ENCODE measurements at regions not wholly inside any gene's neighbourhood (a gene's known extent, or its start where the extent isn't known, plus 50 kb on each side); places are given as distances from the start of the nearest gene placed in this dataset.

DNA sequence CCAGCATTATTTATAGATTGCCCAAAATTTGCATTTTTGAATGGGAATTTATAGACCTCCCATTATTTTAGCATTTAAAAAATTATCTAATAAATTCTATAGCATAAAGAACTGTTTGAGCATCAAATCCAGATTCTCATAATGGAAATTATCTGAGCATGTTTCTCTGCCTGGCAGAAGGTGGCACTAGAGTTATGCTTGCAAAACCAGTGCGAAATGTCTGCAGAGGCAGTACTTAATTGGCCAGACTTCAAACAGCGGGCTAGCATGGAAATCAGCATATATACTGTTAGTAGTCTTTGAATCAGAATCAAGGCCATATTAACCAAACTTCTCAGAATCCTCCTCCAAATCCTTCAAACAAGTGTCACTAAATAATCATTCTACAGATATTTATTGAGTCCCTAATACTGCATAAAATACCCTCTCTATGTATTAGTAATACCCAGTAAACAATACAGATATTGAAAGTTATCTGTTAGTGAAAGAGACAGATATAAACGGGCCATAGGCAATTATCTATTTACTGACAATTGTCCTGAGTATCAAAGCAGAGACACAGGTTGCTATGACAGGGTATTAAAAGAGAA is 78.7 kb upstream of the DCLK2 start (continued):
- no peak for TF ChIP-seq KLF5 (IDR thresholded peaks at IDR 0.05; ENCODE audit: partially characterized antibody)
- no peak for TF ChIP-seq ZNF687 (IDR thresholded peaks at IDR 0.05)
- TF ChIP-seq SMC3 (IDR thresholded peaks at IDR 0.05; ENCODE audit: borderline replicate concordance, low read length), result peak; percentile 39; the same call in 1 of the 2 replicates
- TF ChIP-seq, protein P1, sequence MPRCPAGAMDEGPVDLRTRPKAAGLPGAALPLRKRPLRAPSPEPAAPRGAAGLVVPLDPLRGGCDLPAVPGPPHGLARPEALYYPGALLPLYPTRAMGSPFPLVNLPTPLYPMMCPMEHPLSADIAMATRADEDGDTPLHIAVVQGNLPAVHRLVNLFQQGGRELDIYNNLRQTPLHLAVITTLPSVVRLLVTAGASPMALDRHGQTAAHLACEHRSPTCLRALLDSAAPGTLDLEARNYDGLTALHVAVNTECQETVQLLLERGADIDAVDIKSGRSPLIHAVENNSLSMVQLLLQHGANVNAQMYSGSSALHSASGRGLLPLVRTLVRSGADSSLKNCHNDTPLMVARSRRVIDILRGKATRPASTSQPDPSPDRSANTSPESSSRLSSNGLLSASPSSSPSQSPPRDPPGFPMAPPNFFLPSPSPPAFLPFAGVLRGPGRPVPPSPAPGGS (IDR thresholded peaks at IDR 0.05; ENCODE audit: borderline replicate concordance, insufficient read depth, low read depth, low read length, poor library complexity, severe bottlenecking), result no peak
- TF ChIP-seq, protein P2, sequence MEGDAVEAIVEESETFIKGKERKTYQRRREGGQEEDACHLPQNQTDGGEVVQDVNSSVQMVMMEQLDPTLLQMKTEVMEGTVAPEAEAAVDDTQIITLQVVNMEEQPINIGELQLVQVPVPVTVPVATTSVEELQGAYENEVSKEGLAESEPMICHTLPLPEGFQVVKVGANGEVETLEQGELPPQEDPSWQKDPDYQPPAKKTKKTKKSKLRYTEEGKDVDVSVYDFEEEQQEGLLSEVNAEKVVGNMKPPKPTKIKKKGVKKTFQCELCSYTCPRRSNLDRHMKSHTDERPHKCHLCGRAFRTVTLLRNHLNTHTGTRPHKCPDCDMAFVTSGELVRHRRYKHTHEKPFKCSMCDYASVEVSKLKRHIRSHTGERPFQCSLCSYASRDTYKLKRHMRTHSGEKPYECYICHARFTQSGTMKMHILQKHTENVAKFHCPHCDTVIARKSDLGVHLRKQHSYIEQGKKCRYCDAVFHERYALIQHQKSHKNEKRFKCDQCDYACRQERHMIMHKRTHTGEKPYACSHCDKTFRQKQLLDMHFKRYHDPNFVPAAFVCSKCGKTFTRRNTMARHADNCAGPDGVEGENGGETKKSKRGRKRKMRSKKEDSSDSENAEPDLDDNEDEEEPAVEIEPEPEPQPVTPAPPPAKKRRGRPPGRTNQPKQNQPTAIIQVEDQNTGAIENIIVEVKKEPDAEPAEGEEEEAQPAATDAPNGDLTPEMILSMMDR (IDR thresholded peaks at IDR 0.05 in 2 of 3, conservative IDR thresholded peaks at IDR 0.05 in 1 of 3; ENCODE audit: control insufficient read depth in 2 of 3, extremely low read depth in 1 of 3, insufficient read depth in 1 of 3, low read depth in 3 of 3, low read length in 3 of 3), result peak; percentile 57 to 70 (median 61)
- no peak for TF ChIP-seq PAX8 (IDR thresholded peaks at IDR 0.05)
- peak; percentile 81 for TF ChIP-seq RAD21 (IDR thresholded peaks at IDR 0.05; ENCODE audit: insufficient read depth, low read depth, low read length)

Measured in GM12878 (cell line).